HCT116 (cell line): ENCODE measurements at regions not wholly inside any gene's neighbourhood (a gene's known extent, or its start where the extent isn't known, plus 50 kb on each side); places are given as distances from the start of the nearest gene placed in this dataset.

Source experiments
- ATAC-seq: fragments of 200-7000 bp; cut with Tn5 transposase; 2 replicates; pipeline ENCODE4 v1.9.1; 2020; ENCODE audit warnings: mild to moderate bottlenecking, moderate library complexity
- BruUV-seq: library from RNA; stranded (reverse); fragments of 400-500 nt; replicated peaks from 2 replicates; lab custom pipeline; 2021; lab: Mats Ljungman, UMichigan
- CTCF ChIA-PET: fragments of 300-600 bp; sonication (Branson Sonifier 250); formaldehyde crosslinking; loops from one replicate; lab custom pipeline; 2021; ENCODE audit warnings: antibody characterized with exemption; lab: Charles Lee
- POLR2A ChIA-PET: fragments of 300-600, 350-600 bp; sonication (Branson Sonifier 250); formaldehyde crosslinking; loops from one replicate; lab custom pipeline; 2021; ENCODE audit warnings: antibody characterized with exemption; lab: Charles Lee
- RAD21 ChIA-PET, 2 experiments: fragments of 300-600 bp; sonication (Branson Sonifier 250); formaldehyde crosslinking; loops; one replicate each; lab custom pipeline; 2023; ENCODE audit warnings: low total read pairs in 2 of 2; ENCODE audit not compliant: uncharacterized antibody in 2 of 2, unreplicated experiment in 2 of 2, low non-redundant PET in 1 of 2; lab: Charles Lee
- DNase-seq: peaks from one replicate; pipeline ENCODE4 v3.0.0-alpha.2; 2010; ENCODE audit warnings: low read depth, low spot score
- H2AFZ ChIP-seq: fragments of 200-600 bp; shearing (Covaris generic), sonication (generic); 2 replicates; pipeline ENCODE4 v1.6.1; 2017; ENCODE audit warnings: low read depth, mixed run types, mixed read lengths, antibody characterized with exemption, low read length; ENCODE audit not compliant: poor library complexity, severe bottlenecking
- H3K27ac ChIP-seq: 2 replicates; pipeline ENCODE4 v1.5.1; 2012; ENCODE audit warnings: low read depth, low read length
- H3K27me3 ChIP-seq: fragments of 200-600 bp; sonication (generic); 2 replicates; pipeline ENCODE4 v1.6.1; 2016; ENCODE audit warnings: mixed run types, low read length, mixed read lengths; ENCODE audit not compliant: insufficient read depth
- H3K36me3 ChIP-seq, 2 experiments: fragments of 200-500 bp in 1 of 2; fragments of 200-600 bp in 1 of 2; sonication (Bioruptor generic) in 1 of 2; sonication (generic) in 1 of 2; 2 replicates each; pipeline versions ENCODE4 v1.5.1 to v1.6.1; 2014 to 2016; ENCODE audit warnings: low read length in 2 of 2, inconsistent platforms in 1 of 2, mixed read lengths in 1 of 2, mixed run types in 1 of 2; ENCODE audit not compliant: insufficient read depth in 2 of 2, control insufficient read depth in 1 of 2
- H3K4me1 ChIP-seq, 2 experiments: fragments of 200-600 bp in 1 of 2; sonication (generic) in 1 of 2; 2 replicates each; pipeline versions ENCODE4 v1.5.1 to v1.6.1; 2012 to 2017; ENCODE audit warnings: low read length in 2 of 2, inconsistent platforms in 1 of 2, mild to moderate bottlenecking in 1 of 2, mixed read lengths in 1 of 2, mixed run types in 1 of 2, moderate library complexity in 1 of 2; ENCODE audit not compliant: insufficient read depth in 2 of 2, control insufficient read depth in 1 of 2
- H3K4me2 ChIP-seq: fragments of 200-600 bp; sonication (generic); 2 replicates; pipeline ENCODE4 v1.6.1; 2017; ENCODE audit warnings: mixed run types, low read length, mixed read lengths
- H3K4me3 ChIP-seq, 2 experiments: fragments of 200-600 bp in 1 of 2; sonication (generic) in 1 of 2; replicated peaks in 1 of 2; 2 replicates each; pipeline ENCODE4 v1.5.1; 2011 to 2016; ENCODE audit warnings: low read length in 2 of 2, control low read depth in 1 of 2, low read depth in 1 of 2, mild to moderate bottlenecking in 1 of 2, mixed read lengths in 1 of 2, mixed run types in 1 of 2
- H3K79me2 ChIP-seq: fragments of 200-600 bp; sonication (generic); 2 replicates; pipeline ENCODE4 v1.6.1; 2017; ENCODE audit warnings: mild to moderate bottlenecking, mixed run types, low read length, moderate library complexity, mixed read lengths; ENCODE audit not compliant: insufficient read depth
- H3K9ac ChIP-seq: fragments of 200-600 bp; sonication (generic); 2 replicates; pipeline ENCODE4 v1.6.1; 2016; ENCODE audit warnings: low read length, mixed read lengths
- H3K9me2 ChIP-seq: fragments of 200-600 bp; sonication (generic), shearing (Covaris generic); 2 replicates; pipeline ENCODE4 v1.6.1; 2017; ENCODE audit warnings: mixed run types, mild to moderate bottlenecking, moderate library complexity; ENCODE audit not compliant: insufficient read depth
- H3K9me3 ChIP-seq, 2 experiments: fragments of 200-500 bp in 1 of 2; fragments of 200-600 bp in 1 of 2; sonication (Bioruptor generic) in 1 of 2; sonication (generic) in 1 of 2; 2 replicates each; pipeline ENCODE4 v1.6.1; 2014 to 2017; ENCODE audit warnings: low read length in 2 of 2, mixed read lengths in 2 of 2, inconsistent platforms in 1 of 2, low read depth in 1 of 2, mild to moderate bottlenecking in 1 of 2, mixed run types in 1 of 2, moderate library complexity in 1 of 2; ENCODE audit not compliant: control insufficient read depth in 1 of 2, insufficient read depth in 1 of 2
- H4K20me1 ChIP-seq: fragments of 200-600 bp; sonication (generic), shearing (Covaris generic); 2 replicates; pipeline ENCODE4 v1.6.1; 2017; ENCODE audit warnings: mixed run types, mild to moderate bottlenecking, moderate library complexity; ENCODE audit not compliant: insufficient read depth
- CEBPB ChIP-seq: IDR thresholded peaks from 2 replicates; pipeline ENCODE4 v1.6.1; 2012; ENCODE audit warnings: low read depth
- EGR1 ChIP-seq: IDR thresholded peaks from 2 replicates; pipeline ENCODE4 v1.6.1; 2012; ENCODE audit warnings: low read depth
- ELF1 ChIP-seq: IDR thresholded peaks from 2 replicates; pipeline ENCODE4 v1.6.1; 2012; ENCODE audit warnings: low read depth, borderline replicate concordance
- EZH2phosphoT487 ChIP-seq: fragments of 200-600 bp; IDR thresholded peaks from 2 replicates; pipeline ENCODE4 v1.6.1; 2018; ENCODE audit warnings: antibody characterized with exemption, borderline replicate concordance
- FOSL1 ChIP-seq: IDR thresholded peaks from 2 replicates; pipeline ENCODE4 v1.6.1; 2012; ENCODE audit warnings: low read depth
- POLR2A ChIP-seq: IDR thresholded peaks from 2 replicates; pipeline ENCODE4 v1.7.0; 2011; ENCODE audit warnings: borderline replicate concordance; ENCODE audit not compliant: insufficient read depth, insufficient read length; ENCODE audit errors: extremely low read depth
- POLR2AphosphoS5 ChIP-seq: IDR thresholded peaks from 2 replicates; pipeline ENCODE4 v1.6.1; 2011; ENCODE audit warnings: mild to moderate bottlenecking, low read depth, low read length, moderate library complexity
- RAD21 ChIP-seq: IDR thresholded peaks from 2 replicates; pipeline ENCODE4 v1.6.1; 2012; ENCODE audit warnings: low read depth, mild to moderate bottlenecking
- SIN3A ChIP-seq: IDR thresholded peaks from 2 replicates; pipeline ENCODE4 v1.6.1; 2012; ENCODE audit warnings: low read depth
- SP1 ChIP-seq: IDR thresholded peaks from 2 replicates; pipeline ENCODE4 v1.6.1; 2012; ENCODE audit warnings: low read depth
- SRF ChIP-seq: IDR thresholded peaks from 2 replicates; pipeline ENCODE4 v1.6.1; 2012; ENCODE audit warnings: low read depth
- TCF7L2 ChIP-seq: IDR thresholded peaks from 2 replicates; pipeline ENCODE4 v1.7.0; 2011; ENCODE audit warnings: borderline replicate concordance, inconsistent platforms; ENCODE audit not compliant: insufficient read depth, insufficient read length; ENCODE audit errors: extremely low read depth
- YY1 ChIP-seq: IDR thresholded peaks from 2 replicates; pipeline ENCODE4 v1.6.1; 2011; ENCODE audit warnings: low read length, low read depth, moderate library complexity, mild to moderate bottlenecking; ENCODE audit not compliant: insufficient replicate concordance; ENCODE audit errors: extremely low read depth
- ZFX ChIP-seq: fragments of 450-650 bp; IDR thresholded peaks from 2 replicates; pipeline ENCODE4 v1.6.1; 2017
- ZNF274 ChIP-seq: fragments of 200-500 bp; sonication (Bioruptor generic); IDR thresholded peaks from 2 replicates; pipeline ENCODE4 v1.6.1; 2014; ENCODE audit warnings: mild to moderate bottlenecking, low read depth, low read length, inconsistent platforms
- intact Hi-C: fragments of 100-400 bp; cut with micrococcal nuclease; formaldehyde crosslinking; loops from 2 replicates; pipeline ENCODE4 v1.10.0; 2022
- TF ChIP-seq, protein P1 (sequence below): IDR thresholded peaks from 2 replicates; pipeline ENCODE4 v1.6.1; 2012
- TF ChIP-seq, protein P2 (sequence below), 3 experiments: fragments of 200-600 bp in 1 of 3; sonication (generic) in 1 of 3; IDR thresholded peaks in 2 of 3; conservative IDR thresholded peaks in 1 of 3; 2 replicates each; pipeline ENCODE4 v1.5.1; 2012 to 2017; ENCODE audit warnings: low read depth in 2 of 3, low read length in 2 of 3, antibody characterized with exemption in 1 of 3, borderline replicate concordance in 1 of 3, control low read depth in 1 of 3, mild to moderate bottlenecking in 1 of 3, mixed read lengths in 1 of 3, mixed run types in 1 of 3, moderate library complexity in 1 of 3; ENCODE audit not compliant: insufficient read depth in 1 of 3
- TF ChIP-seq, protein P3 (sequence below): IDR thresholded peaks from 2 replicates; pipeline ENCODE4 v1.6.1; 2012
- TF ChIP-seq, protein P4 (sequence below): IDR thresholded peaks from 2 replicates; pipeline ENCODE4 v1.6.1; 2011; ENCODE audit warnings: mild to moderate bottlenecking, low read length, moderate library complexity; ENCODE audit not compliant: insufficient replicate concordance; ENCODE audit errors: extremely low read depth
- TF ChIP-seq, protein P5 (sequence below): IDR thresholded peaks from 2 replicates; pipeline ENCODE4 v1.6.1; 2012; ENCODE audit warnings: low read depth

DNA sequence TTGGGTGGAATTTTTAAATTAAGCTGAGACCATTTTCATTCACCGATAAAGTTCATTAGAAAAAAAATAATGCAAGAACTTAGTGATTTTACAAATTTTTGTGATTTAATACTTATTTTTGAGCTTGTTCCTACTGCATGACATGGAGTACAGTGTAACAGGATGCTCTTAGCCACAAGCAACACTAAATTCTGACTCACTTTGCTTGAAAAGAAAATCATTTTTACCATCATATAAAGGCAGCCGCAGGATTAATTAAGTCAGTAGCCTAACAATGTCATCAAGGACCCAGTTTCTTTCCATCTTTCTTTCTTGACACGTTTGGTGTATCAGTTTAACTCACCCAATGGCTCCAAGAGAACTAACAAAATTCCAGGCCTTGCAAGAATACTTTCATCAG, 540.3 kb upstream of the LUZP2 start:
- RAD21 ChIA-PET, result no interaction called here
- H4K20me1 ChIP-seq, result no peaks in the 10 kb centered on the region
- no peaks in the 10 kb centered on the region for H3K27me3 ChIP-seq
- H3K9me2 ChIP-seq, result no peaks in the 10 kb centered on the region
- no peaks in the 10 kb centered on the region for H3K79me2 ChIP-seq
- no peak overlapping the region for H2AFZ ChIP-seq
- H3K4me2 ChIP-seq, result no peak overlapping the region
- H3K9ac ChIP-seq, result no peak overlapping the region
- TF ChIP-seq, protein P1, sequence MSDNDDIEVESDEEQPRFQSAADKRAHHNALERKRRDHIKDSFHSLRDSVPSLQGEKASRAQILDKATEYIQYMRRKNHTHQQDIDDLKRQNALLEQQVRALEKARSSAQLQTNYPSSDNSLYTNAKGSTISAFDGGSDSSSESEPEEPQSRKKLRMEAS, result no peak
- TF ChIP-seq POLR2AphosphoS5 (no peak), FOSL1 (no peak), EZH2phosphoT487 (no peak), TCF7L2 (no peak), CEBPB (no peak), SRF (no peak), ZFX (no peak), SP1 (no peak), ZNF274 (no peak), RAD21 (no peak), EGR1 (no peak), POLR2A (no peak), ELF1 (no peak), SIN3A (no peak), YY1 (no peak)
- TF ChIP-seq, protein P2, sequence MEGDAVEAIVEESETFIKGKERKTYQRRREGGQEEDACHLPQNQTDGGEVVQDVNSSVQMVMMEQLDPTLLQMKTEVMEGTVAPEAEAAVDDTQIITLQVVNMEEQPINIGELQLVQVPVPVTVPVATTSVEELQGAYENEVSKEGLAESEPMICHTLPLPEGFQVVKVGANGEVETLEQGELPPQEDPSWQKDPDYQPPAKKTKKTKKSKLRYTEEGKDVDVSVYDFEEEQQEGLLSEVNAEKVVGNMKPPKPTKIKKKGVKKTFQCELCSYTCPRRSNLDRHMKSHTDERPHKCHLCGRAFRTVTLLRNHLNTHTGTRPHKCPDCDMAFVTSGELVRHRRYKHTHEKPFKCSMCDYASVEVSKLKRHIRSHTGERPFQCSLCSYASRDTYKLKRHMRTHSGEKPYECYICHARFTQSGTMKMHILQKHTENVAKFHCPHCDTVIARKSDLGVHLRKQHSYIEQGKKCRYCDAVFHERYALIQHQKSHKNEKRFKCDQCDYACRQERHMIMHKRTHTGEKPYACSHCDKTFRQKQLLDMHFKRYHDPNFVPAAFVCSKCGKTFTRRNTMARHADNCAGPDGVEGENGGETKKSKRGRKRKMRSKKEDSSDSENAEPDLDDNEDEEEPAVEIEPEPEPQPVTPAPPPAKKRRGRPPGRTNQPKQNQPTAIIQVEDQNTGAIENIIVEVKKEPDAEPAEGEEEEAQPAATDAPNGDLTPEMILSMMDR (IDR thresholded peaks at IDR 0.05 in 2 of 3, conservative IDR thresholded peaks at IDR 0.05 in 1 of 3; ENCODE audit: borderline replicate concordance in 1 of 3, insufficient read depth in 1 of 3, low read depth in 2 of 3, low read length in 2 of 3), result no peak
- TF ChIP-seq, protein P3, sequence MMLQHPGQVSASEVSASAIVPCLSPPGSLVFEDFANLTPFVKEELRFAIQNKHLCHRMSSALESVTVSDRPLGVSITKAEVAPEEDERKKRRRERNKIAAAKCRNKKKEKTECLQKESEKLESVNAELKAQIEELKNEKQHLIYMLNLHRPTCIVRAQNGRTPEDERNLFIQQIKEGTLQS, result no peak
- TF ChIP-seq, protein P4, sequence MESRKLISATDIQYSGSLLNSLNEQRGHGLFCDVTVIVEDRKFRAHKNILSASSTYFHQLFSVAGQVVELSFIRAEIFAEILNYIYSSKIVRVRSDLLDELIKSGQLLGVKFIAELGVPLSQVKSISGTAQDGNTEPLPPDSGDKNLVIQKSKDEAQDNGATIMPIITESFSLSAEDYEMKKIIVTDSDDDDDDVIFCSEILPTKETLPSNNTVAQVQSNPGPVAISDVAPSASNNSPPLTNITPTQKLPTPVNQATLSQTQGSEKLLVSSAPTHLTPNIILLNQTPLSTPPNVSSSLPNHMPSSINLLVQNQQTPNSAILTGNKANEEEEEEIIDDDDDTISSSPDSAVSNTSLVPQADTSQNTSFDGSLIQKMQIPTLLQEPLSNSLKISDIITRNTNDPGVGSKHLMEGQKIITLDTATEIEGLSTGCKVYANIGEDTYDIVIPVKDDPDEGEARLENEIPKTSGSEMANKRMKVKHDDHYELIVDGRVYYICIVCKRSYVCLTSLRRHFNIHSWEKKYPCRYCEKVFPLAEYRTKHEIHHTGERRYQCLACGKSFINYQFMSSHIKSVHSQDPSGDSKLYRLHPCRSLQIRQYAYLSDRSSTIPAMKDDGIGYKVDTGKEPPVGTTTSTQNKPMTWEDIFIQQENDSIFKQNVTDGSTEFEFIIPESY, result no peak
- TF ChIP-seq, protein P5, sequence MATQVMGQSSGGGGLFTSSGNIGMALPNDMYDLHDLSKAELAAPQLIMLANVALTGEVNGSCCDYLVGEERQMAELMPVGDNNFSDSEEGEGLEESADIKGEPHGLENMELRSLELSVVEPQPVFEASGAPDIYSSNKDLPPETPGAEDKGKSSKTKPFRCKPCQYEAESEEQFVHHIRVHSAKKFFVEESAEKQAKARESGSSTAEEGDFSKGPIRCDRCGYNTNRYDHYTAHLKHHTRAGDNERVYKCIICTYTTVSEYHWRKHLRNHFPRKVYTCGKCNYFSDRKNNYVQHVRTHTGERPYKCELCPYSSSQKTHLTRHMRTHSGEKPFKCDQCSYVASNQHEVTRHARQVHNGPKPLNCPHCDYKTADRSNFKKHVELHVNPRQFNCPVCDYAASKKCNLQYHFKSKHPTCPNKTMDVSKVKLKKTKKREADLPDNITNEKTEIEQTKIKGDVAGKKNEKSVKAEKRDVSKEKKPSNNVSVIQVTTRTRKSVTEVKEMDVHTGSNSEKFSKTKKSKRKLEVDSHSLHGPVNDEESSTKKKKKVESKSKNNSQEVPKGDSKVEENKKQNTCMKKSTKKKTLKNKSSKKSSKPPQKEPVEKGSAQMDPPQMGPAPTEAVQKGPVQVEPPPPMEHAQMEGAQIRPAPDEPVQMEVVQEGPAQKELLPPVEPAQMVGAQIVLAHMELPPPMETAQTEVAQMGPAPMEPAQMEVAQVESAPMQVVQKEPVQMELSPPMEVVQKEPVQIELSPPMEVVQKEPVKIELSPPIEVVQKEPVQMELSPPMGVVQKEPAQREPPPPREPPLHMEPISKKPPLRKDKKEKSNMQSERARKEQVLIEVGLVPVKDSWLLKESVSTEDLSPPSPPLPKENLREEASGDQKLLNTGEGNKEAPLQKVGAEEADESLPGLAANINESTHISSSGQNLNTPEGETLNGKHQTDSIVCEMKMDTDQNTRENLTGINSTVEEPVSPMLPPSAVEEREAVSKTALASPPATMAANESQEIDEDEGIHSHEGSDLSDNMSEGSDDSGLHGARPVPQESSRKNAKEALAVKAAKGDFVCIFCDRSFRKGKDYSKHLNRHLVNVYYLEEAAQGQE, result no peak
- TF ChIP-seq, all 23 proteins: peak for 0
- Histone ChIP-seq H3K4me1 (no peaks in the 10 kb centered on the region), H3K9me3 (peaks cover 9 to 41% of the 10 kb centered on the region in 2 experiments; a peak in 2 of 4 replicates), H3K36me3 (no peaks in the 10 kb centered on the region), H3K4me3 (no peak overlapping the region), H3K27ac (no peak overlapping the region)
- POLR2A ChIA-PET, result no interaction called here
- CTCF ChIA-PET, result no interaction called here
- DNase-seq (no peak), ATAC-seq (no peak)
- intact Hi-C loops, result no loop called here
- no TSS peak for BruUV-seq
